CD4-positive, alpha-beta memory T cell (primary cell): ENCODE measurements at regions not wholly inside any gene's neighbourhood (a gene's known extent, or its start where the extent isn't known, plus 50 kb on each side); places are given as distances from the start of the nearest gene placed in this dataset.
"Not testable (repeated sequence)": the region's sequence is repeated elsewhere in the genome, so short reads cannot be mapped to it uniquely, and the experiment has no call there.

Experiments used
- CTCF ChIA-PET: fragments of 350-600 bp; sonication (Branson Sonifier 250); formaldehyde crosslinking; loops from one replicate; lab custom pipeline; 2021; ENCODE audit warnings: inconsistent platforms; ENCODE audit not compliant: partially characterized antibody; lab: Charles Lee
- POLR2A ChIA-PET: fragments of 350-600 bp; sonication (Branson Sonifier 250); formaldehyde crosslinking; loops from one replicate; lab custom pipeline; 2021; ENCODE audit not compliant: partially characterized antibody; lab: Charles Lee
- DNase-seq, 5 donors: peaks; one replicate each; pipeline versions ENCODE4 v3.0.0 to v3.0.0-alpha.2; 2020 to 2022; ENCODE audit warnings: mixed read lengths in 1 of 5
- H3K27ac ChIP-seq: one replicate; pipeline ENCODE4 v1.7.0; 2013; ENCODE audit warnings: low read depth, low read length
- H3K27me3 ChIP-seq: 2 replicates; pipeline ENCODE4 v1.7.0; 2013; ENCODE audit warnings: mild to moderate bottlenecking, low read length, moderate library complexity; ENCODE audit not compliant: insufficient read depth
- H3K36me3 ChIP-seq: 2 replicates; pipeline ENCODE4 v1.7.0; 2013; ENCODE audit warnings: mild to moderate bottlenecking, low read length, moderate library complexity; ENCODE audit not compliant: insufficient read depth
- H3K4me1 ChIP-seq: 2 replicates; pipeline ENCODE4 v1.7.0; 2013; ENCODE audit warnings: mild to moderate bottlenecking, low read length, moderate library complexity; ENCODE audit not compliant: insufficient read depth
- H3K4me3 ChIP-seq, 2 donors: one replicate each; pipeline ENCODE4 v1.7.0; 2013; ENCODE audit warnings: low read length in 2 of 2, mild to moderate bottlenecking in 1 of 2
- H3K9me3 ChIP-seq, 2 donors: one replicate each; pipeline ENCODE4 v1.7.0; 2013; ENCODE audit warnings: low read length in 2 of 2, control low read depth in 1 of 2; ENCODE audit not compliant: control insufficient read depth in 1 of 2
- H3K27ac Mint-ChIP-seq, 7 donors: one replicate each; pipeline ENCODE4 v1.8.0; 2020 to 2021; ENCODE audit warnings: mixed read lengths in 7 of 7, mild to moderate bottlenecking in 6 of 7, inconsistent platforms in 3 of 7, moderate library complexity in 3 of 7
- H3K27me3 Mint-ChIP-seq, 2 donors: one replicate each; pipeline ENCODE4 v1.8.0; 2020 to 2021; ENCODE audit warnings: mixed read lengths in 2 of 2
- H3K36me3 Mint-ChIP-seq, 2 donors: one replicate each; pipeline ENCODE4 v1.8.0; 2020 to 2021; ENCODE audit warnings: mixed read lengths in 2 of 2, inconsistent platforms in 1 of 2, mild to moderate bottlenecking in 1 of 2
- H3K4me1 Mint-ChIP-seq, 4 donors: one replicate each; pipeline ENCODE4 v1.8.0; 2020 to 2021; ENCODE audit warnings: mixed read lengths in 4 of 4, mild to moderate bottlenecking in 1 of 4
- H3K4me3 Mint-ChIP-seq, 8 donors: one replicate each; pipeline ENCODE4 v1.8.0; 2020 to 2021; ENCODE audit warnings: mixed read lengths in 8 of 8, mild to moderate bottlenecking in 7 of 8, moderate library complexity in 6 of 8, inconsistent platforms in 3 of 8
- H3K9me3 Mint-ChIP-seq, 8 donors: one replicate each; pipeline ENCODE4 v1.8.0; 2020 to 2021; ENCODE audit warnings: mixed read lengths in 8 of 8, mild to moderate bottlenecking in 5 of 8, inconsistent platforms in 3 of 8, moderate library complexity in 1 of 8
- intact Hi-C: fragments of 100-400 bp; cut with micrococcal nuclease; formaldehyde crosslinking; loops from one replicate; pipeline ENCODE4 v1.15.1; 2023

DNA sequence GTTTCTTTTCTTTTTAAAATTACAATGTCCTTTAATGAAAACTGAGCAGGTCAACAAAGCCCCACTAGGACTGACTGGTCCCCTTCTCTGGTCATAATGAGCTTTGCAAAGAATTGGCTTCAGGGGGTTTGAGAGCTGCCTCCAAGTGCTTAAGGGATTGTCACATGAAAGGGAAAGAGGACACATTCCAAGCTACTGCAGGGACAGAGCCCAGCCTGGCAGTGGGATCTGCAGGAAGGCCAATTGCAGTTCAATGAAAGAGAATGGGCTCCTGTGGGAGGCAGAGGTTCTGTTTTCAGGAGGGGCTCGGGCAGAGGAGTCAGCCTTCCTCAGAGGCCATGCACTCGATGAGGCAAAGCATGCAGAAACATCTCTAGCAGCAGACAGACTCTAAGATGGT is 84.1 kb upstream of the ACKR3 start:
- Histone ChIP-seq H3K27me3 (no peaks in the 10 kb centered on the region), H3K27ac (no peak overlapping the region), H3K4me1 (no peaks in the 10 kb centered on the region), H3K4me3 (no peak overlapping the region), H3K9me3 (no peaks in the 10 kb centered on the region), H3K36me3 (no peaks in the 10 kb centered on the region)
- peaks cover 0 to 15% (median 10%) of the 10 kb centered on the region in 8 donors for H3K9me3 Mint-ChIP-seq
- no peak overlapping the region for H3K27ac Mint-ChIP-seq
- no peaks in the 10 kb centered on the region for H3K36me3 Mint-ChIP-seq
- CTCF ChIA-PET = interaction anchor here (1.0 kb wide), 1 partner anchor 27 kb away, joined by 3 read pairs; no protein-coding TSS in a partner anchor
- no peaks in the 10 kb centered on the region for H3K4me1 Mint-ChIP-seq
- H3K27me3 Mint-ChIP-seq = peaks cover 5 to 7% of the 10 kb centered on the region in 2 donors
- H3K4me3 Mint-ChIP-seq = no peak overlapping the region
- POLR2A ChIA-PET = no interaction called here
- intact Hi-C loops = no loop called here
- DNase-seq = no peak

DNA sequence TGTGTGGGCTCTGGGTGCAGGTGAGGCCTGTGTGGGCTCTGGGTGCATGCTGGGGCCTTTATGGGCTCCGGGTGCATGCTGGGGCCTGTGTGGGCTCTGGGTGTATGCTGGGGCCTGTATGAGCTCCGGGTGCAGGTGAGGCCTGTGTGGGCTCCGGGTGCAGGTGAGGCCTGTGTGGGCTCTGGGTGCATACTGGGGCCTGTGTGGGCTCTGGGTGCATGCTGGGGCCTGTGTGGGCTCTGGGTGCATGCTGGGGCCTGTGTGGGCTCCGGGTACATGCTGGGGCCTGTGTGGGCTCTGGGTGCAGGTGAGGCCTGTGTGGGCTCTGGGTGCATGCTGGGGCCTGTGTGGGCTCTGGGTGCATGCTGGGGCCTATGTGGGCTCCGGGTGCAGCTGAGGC is 80.5 kb upstream of the ACKR3 start:
- H3K4me1 Mint-ChIP-seq, DNase-seq, H3K36me3 Mint-ChIP-seq, H3K27ac ChIP-seq, H3K4me3 Mint-ChIP-seq, H3K9me3 ChIP-seq, H3K36me3 ChIP-seq, H3K27me3 ChIP-seq, H3K27ac Mint-ChIP-seq, H3K27me3 Mint-ChIP-seq, H3K4me3 ChIP-seq, intact Hi-C loops, POLR2A ChIA-PET, H3K4me1 ChIP-seq, H3K9me3 Mint-ChIP-seq: not testable (repeated sequence)
- CTCF ChIA-PET = interaction anchor here (1.4 kb wide), 1 partner anchor 81 kb away, joined by 3 read pairs; the partner anchor contains the start of gene ACKR3

GRCh38 chr2:236489895-236490404 is 79.7 kb upstream of the ACKR3 start:
- Mint-ChIP-seq H3K27me3 (peaks cover under 1 to 3% of the 10 kb centered on the region in 2 donors), H3K27ac (no peak overlapping the region), H3K4me3 (no peak overlapping the region), H3K4me1 (no peaks in the 10 kb centered on the region), H3K36me3 (no peaks in the 10 kb centered on the region), H3K9me3 (peaks cover 0 to 6% (median under 1%) of the 10 kb centered on the region in 8 donors)
- H3K4me1 ChIP-seq = no peaks in the 10 kb centered on the region
- CTCF ChIA-PET = no interaction called here
- no peak overlapping the region for H3K4me3 ChIP-seq
- no peak overlapping the region for H3K27ac ChIP-seq
- no peaks in the 10 kb centered on the region for H3K9me3 ChIP-seq
- H3K27me3 ChIP-seq = no peaks in the 10 kb centered on the region
- H3K36me3 ChIP-seq = no peaks in the 10 kb centered on the region
- intact Hi-C loops = no loop called here
- POLR2A ChIA-PET = no interaction called here
- no peak for DNase-seq

DNA sequence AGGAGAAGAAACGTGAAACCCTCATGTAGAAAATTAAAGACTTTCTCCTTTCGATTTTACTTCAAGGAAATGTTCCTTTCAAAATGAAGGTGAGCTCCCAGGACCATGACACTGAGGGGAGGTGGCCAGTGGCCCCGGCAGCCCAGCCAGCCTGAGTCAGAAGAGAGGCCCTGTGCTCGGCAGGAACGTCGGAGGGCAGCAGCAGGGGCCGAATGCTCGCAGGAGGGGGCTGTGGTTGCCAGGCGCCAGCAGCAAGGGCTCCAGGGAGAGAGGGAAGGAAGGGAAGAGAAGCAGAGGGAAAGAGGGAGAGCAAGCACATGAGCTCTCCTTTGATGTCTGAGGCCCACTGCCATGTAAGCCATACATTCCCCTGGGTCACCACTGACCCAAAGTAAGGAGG is 73.3 kb upstream of the ACKR3 start:
- CTCF ChIA-PET = no interaction called here
- H3K4me1 Mint-ChIP-seq = no peaks in the 10 kb centered on the region
- H3K4me3 Mint-ChIP-seq = no peak overlapping the region
- H3K9me3 ChIP-seq = no peaks in the 10 kb centered on the region
- H3K4me1 ChIP-seq = no peaks in the 10 kb centered on the region
- H3K9me3 Mint-ChIP-seq = peaks cover 0 to 6% (median 2%) of the 10 kb centered on the region in 8 donors
- H3K27ac Mint-ChIP-seq = no peak overlapping the region
- H3K27me3 Mint-ChIP-seq = peaks cover 9 to 12% of the 10 kb centered on the region in 2 donors
- POLR2A ChIA-PET = no interaction called here
- no peaks in the 10 kb centered on the region for H3K36me3 ChIP-seq
- intact Hi-C loops = no loop called here
- H3K27ac ChIP-seq = no peak overlapping the region
- DNase-seq = no peak
- H3K4me3 ChIP-seq = no peak overlapping the region
- no peaks in the 10 kb centered on the region for H3K36me3 Mint-ChIP-seq
- H3K27me3 ChIP-seq = peaks cover 3% of the 10 kb centered on the region

- Histone ChIP-seq H3K4me1 (no peaks in the 10 kb centered on the region), H3K36me3 (no peaks in the 10 kb centered on the region), H3K4me3 (no peak overlapping the region), H3K27me3 (peaks cover 3% of the 10 kb centered on the region), H3K27ac (no peak overlapping the region), H3K9me3 (no peaks in the 10 kb centered on the region)
- Mint-ChIP-seq H3K9me3 (peaks cover 0 to 2% (median 0%) of the 10 kb centered on the region in 8 donors), H3K4me1 (no peaks in the 10 kb centered on the region), H3K4me3 (no peak overlapping the region), H3K36me3 (no peaks in the 10 kb centered on the region), H3K27ac (no peak overlapping the region), H3K27me3 (peaks cover 11 to 17% of the 10 kb centered on the region in 2 donors)
- CTCF ChIA-PET = no interaction called here
- POLR2A ChIA-PET = no interaction called here
- intact Hi-C loops = no loop called here
- DNase-seq = no peak
These were observed 71.3 kb upstream of the ACKR3 start for GRCh38 chr2:236498369-236498768.

DNA sequence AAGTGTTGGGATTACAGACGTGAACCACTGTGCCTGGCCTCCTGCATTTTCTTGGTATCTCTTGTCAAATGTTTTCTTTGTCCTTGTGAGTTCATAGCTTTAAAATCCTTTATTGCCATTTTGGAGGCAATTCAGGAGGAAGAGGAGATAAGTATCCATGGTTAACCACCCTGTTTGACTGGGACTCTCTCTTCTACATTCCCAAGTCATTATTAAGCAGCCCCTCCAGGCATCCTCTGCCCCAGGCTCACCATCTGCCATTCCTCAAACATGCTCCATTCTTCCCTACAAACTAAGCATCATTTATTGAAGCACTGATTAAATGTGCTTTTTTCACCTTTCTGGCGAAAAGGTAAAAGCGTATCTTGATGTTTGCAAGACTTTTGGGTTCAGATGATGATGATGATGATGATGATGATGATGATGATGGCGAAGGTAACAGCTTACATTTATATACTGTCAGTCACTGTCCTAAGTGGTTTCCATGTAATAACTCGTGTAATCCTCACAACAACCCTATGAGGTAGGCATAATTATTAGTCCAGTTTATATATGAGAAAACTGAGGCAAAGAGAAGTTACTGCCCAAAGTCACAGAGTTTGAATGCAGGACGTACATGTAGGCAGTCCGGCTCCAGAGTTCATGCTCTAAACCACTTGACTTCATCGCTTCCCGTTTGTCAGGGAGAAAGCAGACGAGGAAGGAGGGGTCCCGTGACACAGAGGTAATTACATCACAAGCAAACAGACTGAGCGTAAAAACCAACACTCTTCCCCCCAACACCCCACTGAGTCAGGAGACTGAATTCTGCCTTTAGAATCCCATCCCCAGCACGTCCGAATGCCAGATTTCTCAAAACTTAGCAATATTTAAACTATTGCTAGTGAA is 69.7 kb upstream of the ACKR3 start:
- H3K4me3 Mint-ChIP-seq = no peak overlapping the region
- H3K27me3 ChIP-seq = peaks cover 3% of the 10 kb centered on the region
- H3K4me3 ChIP-seq = no peak overlapping the region
- no peaks in the 10 kb centered on the region for H3K36me3 ChIP-seq
- ChIA-PET CTCF (interaction anchor here (0.8 kb wide), 1 partner anchor 70 kb away, joined by 3 read pairs; the partner anchor contains the start of gene ACKR3), POLR2A (no interaction called here)
- no peaks in the 10 kb centered on the region for H3K36me3 Mint-ChIP-seq
- DNase-seq = no peak
- H3K4me1 Mint-ChIP-seq = no peaks in the 10 kb centered on the region
- no peak overlapping the region for H3K27ac Mint-ChIP-seq
- H3K9me3 Mint-ChIP-seq = peaks cover 0 to 2% (median 0%) of the 10 kb centered on the region in 8 donors
- H3K27me3 Mint-ChIP-seq = peaks cover 18 to 29% of the 10 kb centered on the region in 2 donors
- H3K9me3 ChIP-seq = no peaks in the 10 kb centered on the region
- H3K4me1 ChIP-seq = no peaks in the 10 kb centered on the region
- intact Hi-C loops = no loop called here
- H3K27ac ChIP-seq = no peak overlapping the region

- Mint-ChIP-seq H3K4me1 (no peaks in the 10 kb centered on the region), H3K9me3 (peaks cover 0 to 2% (median 0%) of the 10 kb centered on the region in 8 donors), H3K4me3 (no peak overlapping the region), H3K27ac (no peak overlapping the region), H3K36me3 (no peaks in the 10 kb centered on the region), H3K27me3 (peaks cover 24 to 39% of the 10 kb centered on the region in 2 donors)
- peaks cover 3% of the 10 kb centered on the region for H3K27me3 ChIP-seq
- CTCF ChIA-PET = interaction anchor here (2.3 to 3.3 kb wide), 2 partner anchors 11 to 68 kb away, joined by 10 to 17 read pairs; partner anchors contain the start of gene ACKR3
- H3K36me3 ChIP-seq = no peaks in the 10 kb centered on the region
- DNase-seq = no peak
- no peaks in the 10 kb centered on the region for H3K9me3 ChIP-seq
- H3K27ac ChIP-seq = no peak overlapping the region
- POLR2A ChIA-PET = no interaction called here
- no peaks in the 10 kb centered on the region for H3K4me1 ChIP-seq
- H3K4me3 ChIP-seq = no peak overlapping the region
- intact Hi-C loops = no loop called here
These were observed 68.6 kb upstream of the ACKR3 start for GRCh38 chr2:236501026-236501425.
